ENCODE measurements at regions not wholly inside any gene's neighbourhood (a gene's known extent, or its start where the extent isn't known, plus 50 kb on each side); places are given as distances from the start of the nearest gene placed in this dataset.

DNA sequence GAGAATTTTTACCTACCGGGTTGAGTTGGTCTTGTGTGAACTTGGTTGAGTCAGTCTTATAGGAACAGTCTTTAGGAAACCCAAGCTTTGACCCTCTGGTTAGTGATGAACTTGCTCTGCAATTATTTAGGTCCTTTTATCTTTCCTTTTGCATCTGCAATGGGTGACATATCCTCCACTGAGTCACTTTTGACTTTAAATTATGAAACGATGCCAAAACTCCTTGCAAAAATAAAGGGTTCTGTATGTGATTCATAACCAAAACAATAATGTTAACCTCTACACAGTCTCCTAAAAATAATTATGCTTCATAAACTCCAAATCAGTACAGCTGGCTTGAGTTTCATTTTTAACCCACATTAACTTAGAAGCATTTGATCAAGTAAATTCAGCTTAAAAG, 979.4 kb downstream of the GALC start:
- H3K27ac Mint-ChIP-seq (ENCODE audit: unreplicated experiment), result no peak overlapping the region
- DNase-seq (ENCODE audit: low spot score), result no peak
- peaks cover 2% of the 10 kb centered on the region for H3K4me1 Mint-ChIP-seq (ENCODE audit: unreplicated experiment)
- no peaks in the 10 kb centered on the region for H3K36me3 Mint-ChIP-seq (ENCODE audit: low read depth, unreplicated experiment)
- TF ChIP-seq, protein P1, sequence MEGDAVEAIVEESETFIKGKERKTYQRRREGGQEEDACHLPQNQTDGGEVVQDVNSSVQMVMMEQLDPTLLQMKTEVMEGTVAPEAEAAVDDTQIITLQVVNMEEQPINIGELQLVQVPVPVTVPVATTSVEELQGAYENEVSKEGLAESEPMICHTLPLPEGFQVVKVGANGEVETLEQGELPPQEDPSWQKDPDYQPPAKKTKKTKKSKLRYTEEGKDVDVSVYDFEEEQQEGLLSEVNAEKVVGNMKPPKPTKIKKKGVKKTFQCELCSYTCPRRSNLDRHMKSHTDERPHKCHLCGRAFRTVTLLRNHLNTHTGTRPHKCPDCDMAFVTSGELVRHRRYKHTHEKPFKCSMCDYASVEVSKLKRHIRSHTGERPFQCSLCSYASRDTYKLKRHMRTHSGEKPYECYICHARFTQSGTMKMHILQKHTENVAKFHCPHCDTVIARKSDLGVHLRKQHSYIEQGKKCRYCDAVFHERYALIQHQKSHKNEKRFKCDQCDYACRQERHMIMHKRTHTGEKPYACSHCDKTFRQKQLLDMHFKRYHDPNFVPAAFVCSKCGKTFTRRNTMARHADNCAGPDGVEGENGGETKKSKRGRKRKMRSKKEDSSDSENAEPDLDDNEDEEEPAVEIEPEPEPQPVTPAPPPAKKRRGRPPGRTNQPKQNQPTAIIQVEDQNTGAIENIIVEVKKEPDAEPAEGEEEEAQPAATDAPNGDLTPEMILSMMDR (IDR thresholded peaks at IDR 0.05; ENCODE audit: unreplicated experiment), result no peak
- no peaks in the 10 kb centered on the region for H3K9me3 Mint-ChIP-seq (ENCODE audit: unreplicated experiment)
- no peak overlapping the region for H3K4me3 Mint-ChIP-seq (ENCODE audit: unreplicated experiment)
- H3K27me3 Mint-ChIP-seq (ENCODE audit: unreplicated experiment), result no peaks in the 10 kb centered on the region

DNA sequence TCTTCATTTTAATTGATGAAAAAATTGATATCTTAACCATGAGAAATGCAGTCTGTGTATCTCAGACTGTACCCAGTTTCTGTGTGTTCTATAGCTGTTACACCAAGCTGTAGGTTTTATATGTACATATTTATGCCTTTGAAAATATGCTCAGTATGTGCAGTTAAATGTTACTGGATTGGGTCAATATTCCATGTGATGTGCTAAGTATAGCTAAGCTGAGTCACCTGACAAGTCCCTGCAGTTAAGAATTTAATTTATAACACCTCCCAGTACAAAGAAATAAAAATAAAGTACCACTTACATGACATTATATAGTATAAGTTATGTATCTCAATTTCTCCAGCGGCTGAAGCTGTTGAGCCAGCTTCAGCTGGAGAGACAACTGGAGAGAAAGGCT, 984.0 kb downstream of the GALC start:
- peaks cover 2% of the 10 kb centered on the region for H3K4me1 Mint-ChIP-seq (ENCODE audit: unreplicated experiment)
- no peaks in the 10 kb centered on the region for H3K27me3 Mint-ChIP-seq (ENCODE audit: unreplicated experiment)
- H3K27ac Mint-ChIP-seq (ENCODE audit: unreplicated experiment), result no peak overlapping the region
- H3K36me3 Mint-ChIP-seq (ENCODE audit: low read depth, unreplicated experiment), result no peaks in the 10 kb centered on the region
- H3K4me3 Mint-ChIP-seq (ENCODE audit: unreplicated experiment), result no peak overlapping the region
- no peak for DNase-seq (ENCODE audit: low spot score)
- TF ChIP-seq, protein P1 (IDR thresholded peaks at IDR 0.05; ENCODE audit: unreplicated experiment), result no peak
- H3K9me3 Mint-ChIP-seq (ENCODE audit: unreplicated experiment), result no peaks in the 10 kb centered on the region

DNA sequence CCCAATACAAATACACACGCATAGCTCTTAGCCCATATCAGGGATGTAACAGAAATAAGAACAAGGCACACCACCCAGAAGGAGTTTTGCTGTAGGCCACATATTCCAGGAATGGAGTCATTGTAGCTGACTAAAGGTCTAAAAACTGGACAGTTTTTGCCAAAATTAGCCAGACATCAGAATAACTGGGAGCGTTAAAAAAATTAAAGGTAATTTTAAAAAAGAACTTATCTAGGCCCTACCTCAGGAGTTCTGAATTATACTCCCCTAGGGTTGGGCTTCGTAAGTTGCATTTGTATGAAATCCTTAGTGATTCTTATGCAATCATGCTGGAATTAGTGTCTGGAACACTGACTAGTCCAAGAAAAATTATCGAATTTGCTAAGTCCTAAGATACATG, 987.7 kb downstream of the GALC start:
- Mint-ChIP-seq H3K9me3 (ENCODE audit: unreplicated experiment) (no peaks in the 10 kb centered on the region), H3K36me3 (ENCODE audit: low read depth, unreplicated experiment) (no peaks in the 10 kb centered on the region), H3K27ac (ENCODE audit: unreplicated experiment) (no peak overlapping the region), H3K4me3 (ENCODE audit: unreplicated experiment) (no peak overlapping the region), H3K4me1 (ENCODE audit: unreplicated experiment) (no peaks in the 10 kb centered on the region), H3K27me3 (ENCODE audit: unreplicated experiment) (no peaks in the 10 kb centered on the region)
- DNase-seq (ENCODE audit: low spot score), result no peak
- TF ChIP-seq, protein P1 (IDR thresholded peaks at IDR 0.05; ENCODE audit: unreplicated experiment), result no peak

DNA sequence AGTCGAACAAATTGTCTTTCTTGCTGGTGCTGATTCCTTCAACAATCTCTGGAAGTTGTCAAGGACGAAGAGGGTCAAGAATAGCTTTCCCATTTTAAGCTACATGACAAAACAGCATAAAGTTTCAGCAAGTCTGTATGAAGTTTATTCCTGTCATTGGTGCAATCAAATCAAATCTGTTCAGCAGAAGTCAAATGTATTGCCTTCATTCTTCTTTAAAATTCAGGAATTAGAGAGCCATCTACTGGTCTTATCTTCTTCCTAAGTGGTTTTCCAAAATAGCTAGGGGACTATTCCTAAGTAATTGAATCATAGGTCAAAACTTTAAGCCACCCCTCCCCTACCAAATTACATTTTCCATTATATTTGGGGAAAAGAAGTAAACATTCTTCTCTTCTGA, 990.2 kb downstream of the GALC start:
- no peak overlapping the region for H3K27ac Mint-ChIP-seq (ENCODE audit: unreplicated experiment)
- H3K27me3 Mint-ChIP-seq (ENCODE audit: unreplicated experiment), result no peaks in the 10 kb centered on the region
- TF ChIP-seq, protein P1 (IDR thresholded peaks at IDR 0.05; ENCODE audit: unreplicated experiment), result no peak
- H3K36me3 Mint-ChIP-seq (ENCODE audit: low read depth, unreplicated experiment), result no peaks in the 10 kb centered on the region
- H3K9me3 Mint-ChIP-seq (ENCODE audit: unreplicated experiment), result no peaks in the 10 kb centered on the region
- no peaks in the 10 kb centered on the region for H3K4me1 Mint-ChIP-seq (ENCODE audit: unreplicated experiment)
- no peak overlapping the region for H3K4me3 Mint-ChIP-seq (ENCODE audit: unreplicated experiment)
- DNase-seq (ENCODE audit: low spot score), result no peak

DNA sequence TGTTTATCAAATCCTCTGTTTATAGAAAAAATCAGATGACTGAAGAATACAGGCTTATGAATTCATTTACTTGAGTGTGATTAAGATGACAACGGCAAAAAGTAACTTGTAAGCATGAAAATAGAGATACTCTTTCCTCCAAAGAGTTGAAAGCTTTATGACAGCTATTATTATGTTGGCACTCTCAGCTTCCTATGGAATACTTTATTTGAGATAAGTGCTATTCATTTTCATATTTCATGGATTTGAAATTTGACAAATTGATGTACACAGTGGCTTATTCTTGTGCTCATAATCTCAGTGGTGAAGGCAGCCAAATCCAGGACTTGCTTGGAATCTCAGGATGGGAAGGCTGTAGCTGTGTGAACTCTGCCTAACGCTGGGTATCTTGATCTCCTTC, 991.6 kb downstream of the GALC start:
- Mint-ChIP-seq H3K9me3 (ENCODE audit: unreplicated experiment) (no peaks in the 10 kb centered on the region), H3K4me3 (ENCODE audit: unreplicated experiment) (no peak overlapping the region), H3K27ac (ENCODE audit: unreplicated experiment) (no peak overlapping the region), H3K36me3 (ENCODE audit: low read depth, unreplicated experiment) (no peaks in the 10 kb centered on the region), H3K27me3 (ENCODE audit: unreplicated experiment) (no peaks in the 10 kb centered on the region), H3K4me1 (ENCODE audit: unreplicated experiment) (no peaks in the 10 kb centered on the region)
- TF ChIP-seq, protein P1 (IDR thresholded peaks at IDR 0.05; ENCODE audit: unreplicated experiment), result no peak
- no peak for DNase-seq (ENCODE audit: low spot score)
